Fibroblast of mammary gland (primary cell): ENCODE measurements at regions not wholly inside any gene's neighbourhood (a gene's known extent, or its start where the extent isn't known, plus 50 kb on each side); places are given as distances from the start of the nearest gene placed in this dataset.
"Not testable (repeated sequence)": the region's sequence is repeated elsewhere in the genome, so short reads cannot be mapped to it uniquely, and the experiment has no call there.

Experiments used
- DNase-seq: peaks from one replicate; pipeline ENCODE4 v3.0.0-alpha.2; 2010; ENCODE audit warnings: low read depth
- H3K4me3 ChIP-seq: 2 replicates; pipeline ENCODE4 v1.5.1; 2011; ENCODE audit warnings: low read depth, mild to moderate bottlenecking, low read length, moderate library complexity; ENCODE audit not compliant: control insufficient read depth
- TF ChIP-seq, protein P1 (sequence below): conservative IDR thresholded peaks from 2 replicates; pipeline ENCODE4 v1.5.1; 2011; ENCODE audit warnings: low read depth, low read length, inconsistent platforms; ENCODE audit not compliant: control insufficient read depth, insufficient read depth

DNA sequence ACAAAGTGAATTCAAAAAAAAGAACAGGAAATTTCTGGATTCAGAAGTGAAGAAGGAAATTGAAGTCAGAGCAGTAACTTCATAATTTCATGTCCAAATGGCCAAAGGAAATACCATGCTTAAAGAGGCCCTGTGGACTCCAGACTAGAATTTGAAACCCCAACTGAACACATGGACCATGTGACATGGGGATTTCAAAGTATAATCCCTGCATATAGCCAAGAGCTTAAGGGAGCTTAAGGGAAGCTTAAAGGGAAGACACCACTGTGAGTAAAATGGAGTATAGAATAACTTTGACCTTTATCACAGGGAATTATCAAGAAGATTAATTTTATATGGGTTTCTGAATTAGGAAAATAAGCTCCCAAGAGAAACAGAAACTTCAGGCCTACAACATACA, 241.8 kb upstream of the POGK start:
- no peak for DNase-seq
- no peak overlapping the region for H3K4me3 ChIP-seq
- TF ChIP-seq, protein P1, sequence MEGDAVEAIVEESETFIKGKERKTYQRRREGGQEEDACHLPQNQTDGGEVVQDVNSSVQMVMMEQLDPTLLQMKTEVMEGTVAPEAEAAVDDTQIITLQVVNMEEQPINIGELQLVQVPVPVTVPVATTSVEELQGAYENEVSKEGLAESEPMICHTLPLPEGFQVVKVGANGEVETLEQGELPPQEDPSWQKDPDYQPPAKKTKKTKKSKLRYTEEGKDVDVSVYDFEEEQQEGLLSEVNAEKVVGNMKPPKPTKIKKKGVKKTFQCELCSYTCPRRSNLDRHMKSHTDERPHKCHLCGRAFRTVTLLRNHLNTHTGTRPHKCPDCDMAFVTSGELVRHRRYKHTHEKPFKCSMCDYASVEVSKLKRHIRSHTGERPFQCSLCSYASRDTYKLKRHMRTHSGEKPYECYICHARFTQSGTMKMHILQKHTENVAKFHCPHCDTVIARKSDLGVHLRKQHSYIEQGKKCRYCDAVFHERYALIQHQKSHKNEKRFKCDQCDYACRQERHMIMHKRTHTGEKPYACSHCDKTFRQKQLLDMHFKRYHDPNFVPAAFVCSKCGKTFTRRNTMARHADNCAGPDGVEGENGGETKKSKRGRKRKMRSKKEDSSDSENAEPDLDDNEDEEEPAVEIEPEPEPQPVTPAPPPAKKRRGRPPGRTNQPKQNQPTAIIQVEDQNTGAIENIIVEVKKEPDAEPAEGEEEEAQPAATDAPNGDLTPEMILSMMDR = no peak

GRCh38 chr1:166600574-166600973, 238.7 kb upstream of the POGK start:
- no peak for DNase-seq
- TF ChIP-seq, protein P1 = no peak
- no peak overlapping the region for H3K4me3 ChIP-seq

- no peak overlapping the region for H3K4me3 ChIP-seq
- no peak for DNase-seq
- TF ChIP-seq, protein P1 = no peak
Observed at GRCh38 chr1:166601650-166602278, 237.5 kb upstream of the POGK start.

- DNase-seq, H3K4me3 ChIP-seq: not testable (repeated sequence)
Observed at GRCh38 chr1:166602801-166603200, 236.5 kb upstream of the POGK start.

DNA sequence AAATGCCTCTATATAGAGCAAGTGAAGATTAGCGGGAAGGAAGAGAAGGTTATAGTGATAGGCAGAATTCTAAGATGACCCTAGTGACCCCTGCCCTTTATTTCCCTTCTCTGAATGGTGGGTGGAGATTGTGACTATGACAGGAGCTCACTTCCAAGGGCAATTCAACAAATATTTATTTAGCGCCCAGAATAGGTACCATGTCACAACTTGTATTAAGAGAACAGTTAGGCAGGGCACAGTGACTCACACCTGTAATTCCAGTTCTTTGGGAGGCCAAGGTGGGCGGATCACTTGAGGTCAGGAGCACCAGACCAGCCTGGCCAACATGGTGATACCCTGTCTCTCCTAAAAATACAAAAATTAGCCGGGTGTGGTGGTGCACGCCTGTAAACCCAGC, 236.0 kb upstream of the POGK start:
- no peak for DNase-seq
- TF ChIP-seq, protein P1 = no peak
- no peak overlapping the region for H3K4me3 ChIP-seq

DNA sequence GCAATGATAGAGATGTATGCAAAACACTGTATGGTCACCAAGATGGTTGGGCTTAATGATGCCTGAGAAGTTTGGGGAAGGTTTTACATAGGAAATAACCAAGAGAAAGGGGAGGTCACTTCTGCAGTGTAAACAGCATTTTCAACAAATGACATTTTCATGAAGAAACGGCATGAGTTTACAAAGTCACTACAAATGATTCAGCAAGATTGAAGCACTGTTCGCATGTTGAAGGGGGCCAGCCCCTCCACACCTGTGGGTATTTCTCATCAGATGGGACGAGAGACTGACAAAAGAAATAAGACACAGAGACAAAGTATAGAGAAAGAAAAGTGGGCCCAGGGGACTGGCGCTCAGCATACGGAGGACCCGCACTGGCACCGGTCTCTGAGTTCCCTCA, 234.1 kb upstream of the POGK start:
- TF ChIP-seq, protein P1 = no peak
- no peak for DNase-seq
- H3K4me3 ChIP-seq = no peak overlapping the region

- TF ChIP-seq, protein P1 = no peak
- no peak for DNase-seq
- H3K4me3 ChIP-seq = no peak overlapping the region
Observed at GRCh38 chr1:166612886-166613285, 226.4 kb upstream of the POGK start.
